ENCODE measurements at regions not wholly inside any gene's neighbourhood (a gene's known extent, or its start where the extent isn't known, plus 50 kb on each side); places are given as distances from the start of the nearest gene placed in this dataset.

DNA sequence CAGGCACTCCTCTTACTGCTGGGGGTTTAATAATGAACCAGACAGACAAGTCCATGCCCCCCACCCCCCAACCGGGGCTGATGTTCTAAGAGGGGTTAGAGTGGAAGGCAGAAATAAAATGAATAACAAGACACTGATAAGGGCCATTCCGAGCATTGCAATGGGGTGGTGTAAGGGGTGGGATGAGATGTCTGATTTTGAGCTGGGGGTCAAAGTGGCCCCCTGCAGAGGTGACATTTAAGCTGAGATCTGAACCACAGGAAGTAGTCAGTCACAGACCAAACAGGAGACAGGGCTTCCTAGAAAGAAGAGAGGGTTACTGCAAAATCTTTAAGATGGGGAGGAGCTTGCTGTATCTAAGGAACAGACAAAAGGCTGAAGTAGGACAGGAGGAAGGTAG is 180.6 kb upstream of the SH3BP4 start:
- no peak for ATAC-seq
- no peak for TF ChIP-seq PKNOX1 (IDR thresholded peaks at IDR 0.05)
- TF ChIP-seq, protein P1, sequence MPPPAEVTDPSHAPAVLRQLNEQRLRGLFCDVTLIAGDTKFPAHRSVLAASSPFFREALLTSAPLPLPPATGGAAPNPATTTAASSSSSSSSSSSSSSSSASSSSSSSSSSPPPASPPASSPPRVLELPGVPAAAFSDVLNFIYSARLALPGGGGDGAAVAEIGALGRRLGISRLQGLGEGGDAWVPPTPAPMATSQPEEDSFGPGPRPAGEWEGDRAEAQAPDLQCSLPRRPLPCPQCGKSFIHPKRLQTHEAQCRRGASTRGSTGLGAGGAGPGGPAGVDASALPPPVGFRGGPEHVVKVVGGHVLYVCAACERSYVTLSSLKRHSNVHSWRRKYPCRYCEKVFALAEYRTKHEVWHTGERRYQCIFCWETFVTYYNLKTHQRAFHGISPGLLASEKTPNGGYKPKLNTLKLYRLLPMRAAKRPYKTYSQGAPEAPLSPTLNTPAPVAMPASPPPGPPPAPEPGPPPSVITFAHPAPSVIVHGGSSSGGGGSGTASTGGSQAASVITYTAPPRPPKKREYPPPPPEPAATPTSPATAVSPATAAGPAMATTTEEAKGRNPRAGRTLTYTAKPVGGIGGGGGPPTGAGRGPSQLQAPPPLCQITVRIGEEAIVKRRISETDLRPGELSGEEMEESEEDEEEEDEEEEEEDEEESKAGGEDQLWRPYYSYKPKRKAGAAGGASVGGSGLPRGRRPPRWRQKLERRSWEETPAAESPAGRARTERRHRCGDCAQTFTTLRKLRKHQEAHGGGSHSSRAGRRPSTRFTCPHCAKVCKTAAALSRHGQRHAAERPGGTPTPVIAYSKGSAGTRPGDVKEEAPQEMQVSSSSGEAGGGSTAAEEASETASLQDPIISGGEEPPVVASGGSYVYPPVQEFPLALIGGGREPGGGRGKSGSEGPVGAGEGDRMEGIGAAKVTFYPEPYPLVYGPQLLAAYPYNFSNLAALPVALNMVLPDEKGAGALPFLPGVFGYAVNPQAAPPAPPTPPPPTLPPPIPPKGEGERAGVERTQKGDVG (CRISPR knock-in tag; IDR thresholded peaks at IDR 0.05), result no peak
- TF ChIP-seq NR2F1 (conservative IDR thresholded peaks at IDR 0.05), result no peak
- no peak for TF ChIP-seq POLR2AphosphoS5 (IDR thresholded peaks at IDR 0.05; ENCODE audit: low read length)
- no peak for TF ChIP-seq BRCA1 (IDR thresholded peaks at IDR 0.05; ENCODE audit: low read depth, low read length)
- TF ChIP-seq RCOR1 (conservative IDR thresholded peaks at IDR 0.05; ENCODE audit: low read depth, low read length), result no peak
- no peak for TF ChIP-seq ATF7 (IDR thresholded peaks at IDR 0.05; ENCODE audit: low read depth)
- TF ChIP-seq ZNF274 (IDR thresholded peaks at IDR 0.05; ENCODE audit: insufficient read depth, insufficient read length), result no peak
- H3K36me3 ChIP-seq (ENCODE audit: control insufficient read depth in 2 of 2, insufficient read depth in 2 of 2, low read length in 1 of 2), result no peaks in the 10 kb centered on the region
- CTCF ChIA-PET, result no interaction called here
- in situ Hi-C loops (cut with MboI) (no loop called here), intact Hi-C loops (cut with micrococcal nuclease; ENCODE audit: unreplicated experiment) (no loop called here)
- no peak overlapping the region for H3K4me2 ChIP-seq (ENCODE audit: control insufficient read depth, insufficient read depth)
- FAIRE-seq, result no peak
- H3K4me3 ChIP-seq, result no peak overlapping the region
- no peaks in the 10 kb centered on the region for H3K79me2 ChIP-seq (ENCODE audit: control insufficient read depth, insufficient read depth, low read length)
- H3K4me1 ChIP-seq (ENCODE audit: control insufficient read depth, insufficient read depth, low read length), result no peaks in the 10 kb centered on the region
- no peak overlapping the region for H2AFZ ChIP-seq (ENCODE audit: control insufficient read depth, low read depth, low read length)
- 0% methylated on average over 2 of the region's 2 CpGs for WGBS (ENCODE audit: insufficient coverage, insufficient replicate concordance, low lambda C conversion rate, missing lambda C conversion rate)
- H3K27ac ChIP-seq (ENCODE audit: control insufficient read depth, insufficient read depth), result no peak overlapping the region
- H3K27me3 ChIP-seq (replicated peaks in 1 of 2; ENCODE audit: control insufficient read depth in 2 of 2, insufficient read depth in 2 of 2, low read length in 1 of 2), result no peaks in the 10 kb centered on the region
- no peak for DNase-seq (ENCODE audit: low read depth, low spot score)
- H3K9ac ChIP-seq (ENCODE audit: control insufficient read depth, insufficient read depth, low read length), result no peak overlapping the region
- RAD21 ChIA-PET (ENCODE audit: unreplicated experiment), result no interaction called here
- no peaks in the 10 kb centered on the region for H3K9me3 ChIP-seq (replicated peaks; ENCODE audit: control insufficient read depth, insufficient read depth, low read length)
- SMC1A ChIA-PET (ENCODE audit: uncharacterized antibody, unreplicated experiment), result no interaction called here
- POLR2A ChIA-PET, result no interaction called here
- BruUV-seq (replicated peaks), result no TSS peak
- H4K20me1 ChIP-seq (ENCODE audit: control insufficient read depth, insufficient read depth), result no peaks in the 10 kb centered on the region
